IMR-90 (cell line): ENCODE measurements at regions not wholly inside any gene's neighbourhood (a gene's known extent, or its start where the extent isn't known, plus 50 kb on each side); places are given as distances from the start of the nearest gene placed in this dataset.

Experiments used
- ATAC-seq: fragments of 200-7000 bp; cut with Tn5 transposase; 2 replicates; pipeline ENCODE4 v1.9.1; 2020; ENCODE audit warnings: low read depth, mild to moderate bottlenecking, moderate library complexity
- BruUV-seq: library from RNA; stranded (reverse); fragments of 400-500 nt; replicated peaks from 2 replicates; lab custom pipeline; 2021; lab: Mats Ljungman, UMichigan
- CTCF ChIA-PET: fragments of 300-600 bp; formaldehyde crosslinking; extraction: SDS; loops from one replicate; lab custom pipeline; 2021; ENCODE audit warnings: antibody characterized with exemption; lab: Yijun Ruan, JAX
- POLR2A ChIA-PET: fragments of 300-600 bp; sonication (Branson Sonifier 250); formaldehyde crosslinking; loops from one replicate; lab custom pipeline; 2022; ENCODE audit warnings: antibody characterized with exemption; ENCODE audit not compliant: unreplicated experiment; lab: Charles Lee
- DNase-seq: peaks from one replicate; pipeline ENCODE4 v3.0.0; 2013
- H2AFZ ChIP-seq: replicated peaks from 2 replicates; pipeline ENCODE3; 2013; ENCODE audit warnings: low read length, mild to moderate bottlenecking; ENCODE audit not compliant: poor library complexity
- H2AK5ac ChIP-seq: 2 replicates; pipeline ENCODE4 v1.6.1; 2013; ENCODE audit warnings: low read depth, low read length, inconsistent platforms
- H2AK9ac ChIP-seq: replicated peaks from 2 replicates; pipeline ENCODE3; 2013; ENCODE audit warnings: mild to moderate bottlenecking, low read depth, low read length, moderate library complexity; ENCODE audit not compliant: poor library complexity
- H2BK120ac ChIP-seq: 2 replicates; pipeline ENCODE4 v1.6.1; 2013; ENCODE audit warnings: low read depth, low read length, inconsistent platforms
- H2BK15ac ChIP-seq: 3 replicates; pipeline ENCODE4 v1.6.1; 2013; ENCODE audit warnings: low read depth, low read length, inconsistent platforms
- H2BK20ac ChIP-seq: 2 replicates; pipeline ENCODE4 v1.6.1; 2013; ENCODE audit warnings: low read depth, mild to moderate bottlenecking, inconsistent platforms, low read length, moderate library complexity
- H2BK5ac ChIP-seq: 2 replicates; pipeline ENCODE4 v1.6.1; 2013; ENCODE audit warnings: mild to moderate bottlenecking, low read depth, low read length, inconsistent platforms; ENCODE audit not compliant: poor library complexity, severe bottlenecking
- H3K14ac ChIP-seq: replicated peaks from 2 replicates; pipeline ENCODE4 v1.6.1; 2013; ENCODE audit warnings: low read depth, low read length, inconsistent platforms
- H3K18ac ChIP-seq: 2 replicates; pipeline ENCODE4 v1.6.1; 2013; ENCODE audit warnings: low read depth, low read length, control low read depth
- H3K23ac ChIP-seq: 2 replicates; pipeline ENCODE4 v1.6.1; 2013; ENCODE audit warnings: low read depth, low read length, inconsistent platforms
- H3K27ac ChIP-seq: 2 replicates; pipeline ENCODE4 v1.5.1; 2013; ENCODE audit warnings: mild to moderate bottlenecking, control low read depth, low read length; ENCODE audit not compliant: insufficient read depth
- H3K27me3 ChIP-seq: 2 replicates; pipeline ENCODE4 v1.6.1; 2013; ENCODE audit warnings: low read length; ENCODE audit not compliant: control insufficient read depth, insufficient read depth
- H3K36me3 ChIP-seq: 2 replicates; pipeline ENCODE4 v1.6.1; 2013; ENCODE audit warnings: low read length, mixed read lengths; ENCODE audit not compliant: control insufficient read depth, insufficient read depth
- H3K4ac ChIP-seq: 2 replicates; pipeline ENCODE4 v1.6.1; 2013; ENCODE audit warnings: low read depth, low read length, inconsistent platforms
- H3K4me1 ChIP-seq: 2 replicates; pipeline ENCODE4 v1.6.1; 2013; ENCODE audit warnings: low read length, mixed read lengths; ENCODE audit not compliant: control insufficient read depth, insufficient read depth
- H3K4me2 ChIP-seq: 2 replicates; pipeline ENCODE4 v1.6.1; 2013; ENCODE audit warnings: low read depth, mild to moderate bottlenecking, control low read depth, low read length, moderate library complexity
- H3K4me3 ChIP-seq: 2 replicates; pipeline ENCODE4 v1.5.1; 2013; ENCODE audit warnings: low read depth, mild to moderate bottlenecking, control low read depth, low read length, moderate library complexity; ENCODE audit not compliant: insufficient read depth
- H3K56ac ChIP-seq: 2 replicates; pipeline ENCODE4 v1.6.1; 2013; ENCODE audit warnings: low read length, inconsistent platforms; ENCODE audit not compliant: insufficient read depth; ENCODE audit errors: extremely low read depth
- H3K79me1 ChIP-seq, 2 experiments: 2 replicates each; pipeline ENCODE4 v1.6.1; 2013; ENCODE audit warnings: low read length in 2 of 2, inconsistent platforms in 1 of 2, low read depth in 1 of 2
- H3K9ac ChIP-seq: 2 replicates; pipeline ENCODE4 v1.6.1; 2013; ENCODE audit warnings: low read depth, low read length, control low read depth
- H3K9me1 ChIP-seq: 2 replicates; pipeline ENCODE4 v1.6.1; 2013; ENCODE audit warnings: low read length, inconsistent platforms; ENCODE audit not compliant: insufficient read depth
- H3K9me3 ChIP-seq: 2 replicates; pipeline ENCODE4 v1.6.1; 2013; ENCODE audit warnings: low read length; ENCODE audit not compliant: control insufficient read depth, insufficient read depth
- H4K20me1 ChIP-seq: 2 replicates; pipeline ENCODE4 v1.6.1; 2013; ENCODE audit warnings: low read length, inconsistent platforms; ENCODE audit not compliant: insufficient read depth
- H4K5ac ChIP-seq: 2 replicates; pipeline ENCODE4 v1.6.1; 2013; ENCODE audit warnings: mild to moderate bottlenecking, low read depth, low read length, control low read depth
- H4K8ac ChIP-seq, 2 experiments: 2 replicates each; pipeline ENCODE4 v1.6.1; 2013; ENCODE audit warnings: low read depth in 2 of 2, low read length in 2 of 2, control low read depth in 1 of 2, inconsistent platforms in 1 of 2
- H4K91ac ChIP-seq: 2 replicates; pipeline ENCODE4 v1.6.1; 2013; ENCODE audit warnings: low read depth, low read length, inconsistent platforms; ENCODE audit not compliant: insufficient read depth
- BHLHE40 ChIP-seq: fragments of 150-350 bp; IDR thresholded peaks from 2 replicates; pipeline ENCODE4 v1.6.1; 2016; ENCODE audit warnings: mild to moderate bottlenecking, low read depth, low read length
- CHD1 ChIP-seq: IDR thresholded peaks from 2 replicates; pipeline ENCODE4 v1.6.1; 2012; ENCODE audit warnings: low read depth, low read length, improper control_type of control experiment
- FOS ChIP-seq: fragments of 150-350 bp; IDR thresholded peaks from 2 replicates; pipeline ENCODE4 v1.6.1; 2016; ENCODE audit warnings: low read depth, low read length
- MAZ ChIP-seq: IDR thresholded peaks from 2 replicates; pipeline ENCODE4 v1.6.1; 2012; ENCODE audit warnings: low read depth, mild to moderate bottlenecking, low read length, improper control_type of control experiment, moderate library complexity, borderline replicate concordance
- NFE2L2 ChIP-seq: fragments of 150-350 bp; IDR thresholded peaks from 2 replicates; pipeline ENCODE4 v1.6.1; 2016; ENCODE audit warnings: low read depth, mild to moderate bottlenecking, low read length
- RAD21 ChIP-seq: IDR thresholded peaks from 2 replicates; pipeline ENCODE4 v1.6.1; 2012; ENCODE audit warnings: low read length, improper control_type of control experiment
- WGBS, 2 experiments: methylation state at CpG; one replicate each; pipeline versions ENCODE4 v1.1.5 to v1.1.7; 2013; ENCODE audit warnings: missing lambda C conversion rate in 2 of 2; ENCODE audit not compliant: insufficient read length in 1 of 2; ENCODE audit errors: extremely low coverage in 2 of 2; 5-methylcytosine and 5-hydroxymethylcytosine counted together
- dilution Hi-C: fragments of 300-500 bp; cut with HindIII; formaldehyde crosslinking; loops from one replicate; pipeline ENCODE4 v1.14.3; 2018; ENCODE audit warnings: low sequenced_read_pairs; ENCODE audit not compliant: unreplicated experiment
- in situ Hi-C: fragments of 300-500 bp; cut with MboI; formaldehyde crosslinking; loops from 3 replicates; pipeline ENCODE4 v1.14.3; 2019; ENCODE audit warnings: low sequenced_read_pairs, inconsistent platforms, mixed read lengths
- intact Hi-C: fragments of 100-400 bp; cut with micrococcal nuclease; formaldehyde crosslinking; loops from 2 replicates; pipeline ENCODE4 v1.10.0; 2022
- TF ChIP-seq, protein P1 (sequence below): conservative IDR thresholded peaks from 2 replicates; pipeline ENCODE4 v1.5.1; 2012; ENCODE audit warnings: mild to moderate bottlenecking, low read depth, low read length, improper control_type of control experiment

DNA sequence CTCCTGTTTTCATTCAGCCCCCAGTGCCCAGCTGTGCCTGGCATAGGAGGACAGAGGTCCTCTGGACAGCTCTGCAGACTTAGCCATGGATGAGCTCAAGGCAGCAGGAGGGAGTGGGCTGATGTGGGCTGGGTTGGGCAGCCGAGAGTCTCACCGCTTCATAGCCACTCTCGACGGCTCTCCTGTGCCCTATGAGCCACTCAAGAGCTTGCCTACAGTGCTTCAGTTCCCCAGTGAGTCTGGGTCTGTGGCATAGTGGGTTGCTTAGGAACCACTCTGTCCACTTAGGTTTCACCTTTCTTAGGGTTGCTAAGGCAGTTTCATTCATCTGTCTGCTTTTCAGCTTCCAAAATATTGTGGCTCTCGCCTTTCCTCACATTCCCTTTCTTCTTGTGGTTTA lies 296.8 kb downstream of the ICE1 start:
- Histone ChIP-seq H3K9ac (no peak overlapping the region), H3K79me1 (no peaks in the 10 kb centered on the region), H2BK5ac (no peak overlapping the region), H2AK5ac (no peak overlapping the region), H3K27me3 (no peaks in the 10 kb centered on the region), H2BK20ac (no peak overlapping the region), H3K56ac (no peak overlapping the region), H2BK15ac (no peak overlapping the region), H4K8ac (no peak overlapping the region), H3K4me3 (no peak overlapping the region), H3K4me1 (no peaks in the 10 kb centered on the region), H4K20me1 (no peaks in the 10 kb centered on the region), H3K9me3 (peaks cover 24% of the 10 kb centered on the region), H3K23ac (no peak overlapping the region), H3K4me2 (no peak overlapping the region), H3K4ac (no peak overlapping the region), H3K27ac (no peak overlapping the region), H2AFZ (no peak overlapping the region), H4K91ac (no peak overlapping the region), H3K36me3 (no peaks in the 10 kb centered on the region), H3K18ac (no peak overlapping the region), H3K14ac (no peak overlapping the region), H4K5ac (no peak overlapping the region), H2BK120ac (no peak overlapping the region), H2AK9ac (no peak overlapping the region), H3K9me1 (no peaks in the 10 kb centered on the region)
- TF ChIP-seq RAD21 (no peak), CHD1 (no peak), MAZ (no peak), NFE2L2 (no peak), FOS (no peak), BHLHE40 (no peak)
- TF ChIP-seq, protein P1, sequence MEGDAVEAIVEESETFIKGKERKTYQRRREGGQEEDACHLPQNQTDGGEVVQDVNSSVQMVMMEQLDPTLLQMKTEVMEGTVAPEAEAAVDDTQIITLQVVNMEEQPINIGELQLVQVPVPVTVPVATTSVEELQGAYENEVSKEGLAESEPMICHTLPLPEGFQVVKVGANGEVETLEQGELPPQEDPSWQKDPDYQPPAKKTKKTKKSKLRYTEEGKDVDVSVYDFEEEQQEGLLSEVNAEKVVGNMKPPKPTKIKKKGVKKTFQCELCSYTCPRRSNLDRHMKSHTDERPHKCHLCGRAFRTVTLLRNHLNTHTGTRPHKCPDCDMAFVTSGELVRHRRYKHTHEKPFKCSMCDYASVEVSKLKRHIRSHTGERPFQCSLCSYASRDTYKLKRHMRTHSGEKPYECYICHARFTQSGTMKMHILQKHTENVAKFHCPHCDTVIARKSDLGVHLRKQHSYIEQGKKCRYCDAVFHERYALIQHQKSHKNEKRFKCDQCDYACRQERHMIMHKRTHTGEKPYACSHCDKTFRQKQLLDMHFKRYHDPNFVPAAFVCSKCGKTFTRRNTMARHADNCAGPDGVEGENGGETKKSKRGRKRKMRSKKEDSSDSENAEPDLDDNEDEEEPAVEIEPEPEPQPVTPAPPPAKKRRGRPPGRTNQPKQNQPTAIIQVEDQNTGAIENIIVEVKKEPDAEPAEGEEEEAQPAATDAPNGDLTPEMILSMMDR = no peak
- ATAC-seq (no peak), DNase-seq (no peak)
- ChIA-PET POLR2A (no interaction called here), CTCF (no interaction called here)
- in situ Hi-C loops (no loop called here), dilution Hi-C loops (no loop called here), intact Hi-C loops (no loop called here)
- no TSS peak for BruUV-seq
- 50% methylated on average over 4 of the region's 5 CpGs; no CpG with 5 or more reads in 1 of the 2 experiments for WGBS, 2 experiments
